GM12801 (cell line): ENCODE measurements at regions not wholly inside any gene's neighbourhood (a gene's known extent, or its start where the extent isn't known, plus 50 kb on each side); places are given as distances from the start of the nearest gene placed in this dataset.
A peak's percentile ranks its signal among the peaks of the same experiment; 100 is the strongest.

Experiments
- CTCF ChIP-seq: IDR thresholded peaks from one replicate; pipeline ENCODE4 v1.5.1; 2011; ENCODE audit warnings: control low read depth; ENCODE audit not compliant: insufficient read length; ENCODE audit errors: extremely low read depth

GRCh38 chr5:96340357-96340756 lies 92.7 kb downstream of the PCSK1 start:
- no peak for TF ChIP-seq CTCF

DNA sequence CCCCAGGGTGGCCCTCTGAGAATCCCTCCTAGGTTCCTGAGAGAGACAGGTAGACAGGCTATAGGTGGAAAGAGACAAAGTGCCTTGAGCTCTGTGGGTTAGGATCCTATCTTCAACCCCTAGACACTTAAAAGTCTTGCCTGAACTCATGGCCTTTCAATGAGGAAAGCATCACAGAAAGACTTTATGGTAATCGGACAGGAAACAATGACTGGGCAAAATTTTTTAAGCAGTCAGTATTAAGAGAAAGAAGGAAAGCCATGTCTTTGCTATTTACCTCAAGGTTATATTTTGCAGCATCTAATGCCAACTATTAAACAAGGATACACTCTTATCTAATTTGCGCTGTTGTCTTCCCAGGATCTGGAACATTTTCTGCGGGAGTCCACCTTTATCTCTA lies 93.2 kb downstream of the PCSK1 start:
- no peak for TF ChIP-seq CTCF

- no peak for TF ChIP-seq CTCF
Measured at GRCh38 chr5:96338624-96339415, 94.2 kb downstream of the PCSK1 start.

GRCh38 chr5:96338091-96338490 lies 95.0 kb downstream of the PCSK1 start:
- no peak for TF ChIP-seq CTCF

- no peak for TF ChIP-seq CTCF
Measured at GRCh38 chr5:96337048-96337781, 95.8 kb downstream of the PCSK1 start.

DNA sequence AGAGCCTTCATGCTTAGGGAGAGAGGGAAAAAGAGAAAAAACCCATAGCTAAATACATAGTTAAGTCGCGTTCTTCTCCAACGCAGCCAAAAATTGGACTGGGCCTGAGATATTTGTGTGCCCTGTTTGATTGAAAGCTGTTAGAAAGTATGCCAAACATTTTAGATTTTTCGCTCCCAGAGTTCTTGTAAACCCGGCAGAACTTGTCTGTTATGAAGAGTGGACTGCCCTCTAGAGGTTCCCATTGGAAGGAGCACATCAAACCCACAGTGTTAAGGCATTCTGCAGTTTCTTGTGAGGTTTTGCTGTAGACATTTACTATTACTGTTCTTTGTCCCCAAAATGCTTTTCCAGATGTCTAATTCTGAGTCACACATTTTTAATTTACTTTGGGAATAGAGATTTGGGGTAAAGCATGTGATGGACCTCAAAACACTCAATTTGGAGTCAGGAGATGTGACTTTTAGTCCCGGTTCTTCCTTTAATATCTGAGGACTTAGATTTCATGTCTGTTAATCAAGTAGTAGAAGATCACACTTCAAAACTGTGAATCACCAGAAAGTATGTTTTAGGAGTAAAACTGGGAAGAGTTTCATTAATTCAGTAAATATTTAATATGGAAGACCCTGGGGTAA lies 96.6 kb downstream of the PCSK1 start:
- TF ChIP-seq CTCF = peak; percentile 24

GRCh38 chr5:96335873-96336272 lies 97.2 kb downstream of the PCSK1 start:
- TF ChIP-seq CTCF = no peak
